Liver (tissue), 8 donors: ENCODE measurements at regions not wholly inside any gene's neighbourhood (a gene's known extent, or its start where the extent isn't known, plus 50 kb on each side); places are given as distances from the start of the nearest gene placed in this dataset.

Source experiments
- DNase-seq: peaks from one replicate; pipeline ENCODE4 v3.0.0-alpha.2; 2017; ENCODE audit warnings: low spot score
- H3K27ac ChIP-seq, 2 donors: one replicate each; pipeline ENCODE4 v1.7.0; 2013; ENCODE audit warnings: inconsistent platforms in 2 of 2, low read length in 2 of 2, control low read depth in 1 of 2, low read depth in 1 of 2, mild to moderate bottlenecking in 1 of 2
- H3K27me3 ChIP-seq, 4 donors: one replicate each; pipeline versions ENCODE4 v1.6.1 to v1.7.0; 2013; ENCODE audit warnings: low read length in 3 of 4, inconsistent platforms in 1 of 4, mild to moderate bottlenecking in 1 of 4, moderate library complexity in 1 of 4; ENCODE audit not compliant: control insufficient read depth in 4 of 4, insufficient read depth in 4 of 4
- H3K36me3 ChIP-seq, 4 donors: one replicate each; pipeline versions ENCODE4 v1.6.1 to v1.7.0; 2013; ENCODE audit warnings: low read length in 3 of 4, mild to moderate bottlenecking in 3 of 4, low read depth in 1 of 4, moderate library complexity in 1 of 4; ENCODE audit not compliant: control insufficient read depth in 4 of 4, insufficient read depth in 3 of 4
- H3K4me1 ChIP-seq, 4 donors: one replicate each; pipeline versions ENCODE4 v1.6.1 to v1.7.0; 2013; ENCODE audit warnings: low read length in 3 of 4, mild to moderate bottlenecking in 3 of 4, moderate library complexity in 1 of 4; ENCODE audit not compliant: control insufficient read depth in 4 of 4, insufficient read depth in 4 of 4
- H3K4me3 ChIP-seq, 3 donors: one replicate each; pipeline versions ENCODE4 v1.6.1 to v1.7.0; 2013; ENCODE audit warnings: low read length in 3 of 3, control low read depth in 1 of 3, low read depth in 1 of 3, mild to moderate bottlenecking in 1 of 3
- H3K9ac ChIP-seq, 2 donors: one replicate each; pipeline ENCODE4 v1.7.0; 2013; ENCODE audit warnings: low read length in 2 of 2, mild to moderate bottlenecking in 2 of 2, moderate library complexity in 2 of 2, control low read depth in 1 of 2, low read depth in 1 of 2
- H3K9me3 ChIP-seq, 4 donors: one replicate each; pipeline versions ENCODE4 v1.6.1 to v1.7.0; 2013; ENCODE audit warnings: low read length in 3 of 4; ENCODE audit not compliant: control insufficient read depth in 4 of 4
- GABPA ChIP-seq, 2 donors: IDR thresholded peaks in 1 of 2; conservative IDR thresholded peaks in 1 of 2; 2 replicates each; pipeline ENCODE4 v1.6.1; 2016; ENCODE audit warnings: antibody characterized with exemption in 2 of 2, mild to moderate bottlenecking in 1 of 2, moderate library complexity in 1 of 2
- HNF4A ChIP-seq, 2 donors: conservative IDR thresholded peaks; 2 replicates each; pipeline ENCODE4 v1.6.1; 2016; ENCODE audit warnings: antibody characterized with exemption in 2 of 2, mild to moderate bottlenecking in 2 of 2
- JUND ChIP-seq, 2 donors: IDR thresholded peaks; 2 replicates each; pipeline ENCODE4 v1.6.1; 2016; ENCODE audit warnings: antibody characterized with exemption in 2 of 2
- NR2F2 ChIP-seq: IDR thresholded peaks from 2 replicates; pipeline ENCODE4 v1.6.1; 2016; ENCODE audit warnings: antibody characterized with exemption
- RAD21 ChIP-seq, 2 donors: IDR thresholded peaks; 2 replicates each; pipeline ENCODE4 v1.6.1; 2016; ENCODE audit warnings: antibody characterized with exemption in 2 of 2, mild to moderate bottlenecking in 2 of 2
- RXRA ChIP-seq, 2 donors: IDR thresholded peaks; 2 replicates each; pipeline ENCODE4 v1.6.1; 2017 to 2018; ENCODE audit warnings: antibody characterized with exemption in 2 of 2, mild to moderate bottlenecking in 1 of 2
- TAF1 ChIP-seq: conservative IDR thresholded peaks from 2 replicates; pipeline ENCODE4 v1.6.1; 2016; ENCODE audit warnings: antibody characterized with exemption, mild to moderate bottlenecking
- WGBS: extraction: QIAGEN DNeasy Blood & Tissue Kit; methylation state at CpG from one replicate; pipeline ENCODE4 v1.1.7; 2013; 5-methylcytosine and 5-hydroxymethylcytosine counted together
- TF ChIP-seq, protein P1 (sequence below): fragments of 150-350 bp; IDR thresholded peaks from 2 replicates; pipeline ENCODE4 v1.5.1; 2017; ENCODE audit warnings: improper control_type of control experiment, low read depth, low read length; ENCODE audit not compliant: missing input control
- TF ChIP-seq, protein P2 (sequence below): IDR thresholded peaks from 2 replicates; pipeline ENCODE4 v1.6.1; 2016; ENCODE audit warnings: antibody characterized with exemption
- donor health status: healthy.
- donor health status: healthy.
- donor health status: healthy.
- donor health status: healthy.
- donor health status: healthy.

DNA sequence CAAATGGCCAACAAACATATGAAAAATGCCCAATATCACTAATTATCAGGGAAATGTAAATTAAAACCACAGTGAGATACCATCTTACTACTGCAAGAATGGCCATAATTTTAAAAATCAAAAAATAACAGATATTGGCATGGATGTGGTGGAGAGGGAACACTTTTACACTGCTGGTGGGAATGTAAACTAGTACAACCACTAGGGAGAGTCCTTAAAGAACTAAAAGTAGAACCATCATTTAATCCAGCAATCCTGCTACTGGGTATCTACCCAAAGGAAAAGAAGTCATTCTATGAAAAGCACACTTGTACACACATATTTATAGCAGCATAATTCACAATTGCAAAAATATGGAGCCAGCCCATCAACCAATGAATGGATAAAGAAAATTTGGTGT is 459.7 kb downstream of the GXYLT1 start:
- no peaks in the 10 kb centered on the region for H3K4me1 ChIP-seq
- H3K36me3 ChIP-seq = no peaks in the 10 kb centered on the region
- TF ChIP-seq RAD21 (IDR thresholded peaks at IDR 0.05) (peak in 1 of 2 donors; percentile 57), RXRA (IDR thresholded peaks at IDR 0.05) (no peak)
- TF ChIP-seq, protein P1, sequence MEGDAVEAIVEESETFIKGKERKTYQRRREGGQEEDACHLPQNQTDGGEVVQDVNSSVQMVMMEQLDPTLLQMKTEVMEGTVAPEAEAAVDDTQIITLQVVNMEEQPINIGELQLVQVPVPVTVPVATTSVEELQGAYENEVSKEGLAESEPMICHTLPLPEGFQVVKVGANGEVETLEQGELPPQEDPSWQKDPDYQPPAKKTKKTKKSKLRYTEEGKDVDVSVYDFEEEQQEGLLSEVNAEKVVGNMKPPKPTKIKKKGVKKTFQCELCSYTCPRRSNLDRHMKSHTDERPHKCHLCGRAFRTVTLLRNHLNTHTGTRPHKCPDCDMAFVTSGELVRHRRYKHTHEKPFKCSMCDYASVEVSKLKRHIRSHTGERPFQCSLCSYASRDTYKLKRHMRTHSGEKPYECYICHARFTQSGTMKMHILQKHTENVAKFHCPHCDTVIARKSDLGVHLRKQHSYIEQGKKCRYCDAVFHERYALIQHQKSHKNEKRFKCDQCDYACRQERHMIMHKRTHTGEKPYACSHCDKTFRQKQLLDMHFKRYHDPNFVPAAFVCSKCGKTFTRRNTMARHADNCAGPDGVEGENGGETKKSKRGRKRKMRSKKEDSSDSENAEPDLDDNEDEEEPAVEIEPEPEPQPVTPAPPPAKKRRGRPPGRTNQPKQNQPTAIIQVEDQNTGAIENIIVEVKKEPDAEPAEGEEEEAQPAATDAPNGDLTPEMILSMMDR = peak; percentile 14
- H3K9ac ChIP-seq = no peak overlapping the region
- no peak overlapping the region for H3K27ac ChIP-seq
- H3K27me3 ChIP-seq = peaks cover 0 to 4% (median 0%) of the 10 kb centered on the region in 4 donors
- no peak for DNase-seq
- H3K9me3 ChIP-seq = no peaks in the 10 kb centered on the region
- no peak overlapping the region for H3K4me3 ChIP-seq

DNA sequence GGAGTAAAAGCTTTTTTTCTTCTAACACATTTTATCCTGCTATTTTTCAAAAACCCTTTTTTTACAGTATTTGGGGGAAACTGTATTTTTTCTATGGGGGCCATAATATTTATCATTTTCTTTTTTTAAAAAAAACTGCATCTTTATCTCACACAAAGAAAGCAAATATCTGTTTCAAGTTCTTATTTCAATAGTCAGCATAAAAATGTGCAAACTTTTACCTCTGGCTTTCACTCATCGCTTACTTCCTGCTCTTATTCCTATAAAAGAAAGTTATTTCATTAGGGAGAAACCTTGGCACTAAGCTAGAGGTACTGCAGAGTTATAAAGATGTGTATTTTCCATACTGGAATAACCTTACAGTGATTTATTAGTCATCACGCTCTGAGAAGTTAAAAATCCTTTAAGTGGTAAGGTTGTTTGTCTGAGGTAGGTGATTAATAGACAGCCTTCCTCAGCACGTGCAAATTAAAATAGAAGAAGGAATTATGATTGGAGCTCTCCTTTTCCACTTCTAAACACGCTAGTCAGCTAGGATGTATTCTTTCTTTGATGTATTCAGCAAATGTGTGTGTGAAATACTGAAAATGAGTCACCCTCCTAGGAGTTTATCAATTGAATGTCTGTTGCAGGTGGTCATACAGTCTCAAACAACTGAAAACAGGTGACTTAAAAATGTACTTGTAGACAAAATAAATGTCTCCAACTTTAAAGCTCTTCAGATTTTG is 461.0 kb downstream of the GXYLT1 start:
- H3K9me3 ChIP-seq = no peaks in the 10 kb centered on the region
- H3K27me3 ChIP-seq = peaks cover 0 to 4% (median 0%) of the 10 kb centered on the region in 4 donors
- DNase-seq = no peak
- no peak for TF ChIP-seq GABPA (IDR thresholded peaks at IDR 0.05 in 1 of 2, conservative IDR thresholded peaks at IDR 0.05 in 1 of 2)
- TF ChIP-seq RXRA (IDR thresholded peaks at IDR 0.05) = no peak
- no peak for TF ChIP-seq JUND (IDR thresholded peaks at IDR 0.05)
- no peak for TF ChIP-seq NR2F2
- no peak overlapping the region for H3K9ac ChIP-seq
- no peaks in the 10 kb centered on the region for H3K36me3 ChIP-seq
- no peak overlapping the region for H3K27ac ChIP-seq
- no peak overlapping the region for H3K4me3 ChIP-seq
- no peaks in the 10 kb centered on the region for H3K4me1 ChIP-seq
- WGBS = 69% methylated on average over 4 of the region's 4 CpGs

DNA sequence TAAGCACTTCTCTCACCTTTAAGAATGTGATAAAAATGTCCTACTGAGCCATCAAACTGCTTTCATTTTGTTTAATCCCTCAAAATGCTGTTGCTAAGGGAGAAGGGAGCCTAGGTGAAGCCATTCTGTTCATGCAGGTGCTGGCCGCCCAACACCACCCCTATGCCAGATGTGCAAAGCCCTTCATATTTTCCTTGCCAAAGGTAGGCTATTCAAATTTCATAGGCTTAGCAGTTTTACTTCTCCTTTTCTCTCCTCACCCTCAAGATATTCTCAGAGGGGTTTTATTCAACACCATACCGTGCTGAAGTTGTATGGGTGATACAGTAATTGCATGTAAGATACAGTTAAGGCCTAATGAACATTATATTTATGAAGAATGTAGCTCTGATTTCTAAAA is 461.7 kb downstream of the GXYLT1 start:
- no peak for DNase-seq
- Histone ChIP-seq H3K27ac (no peak overlapping the region), H3K9ac (no peak overlapping the region), H3K27me3 (peaks cover 0 to 4% (median 0%) of the 10 kb centered on the region in 4 donors), H3K4me1 (no peaks in the 10 kb centered on the region), H3K9me3 (no peaks in the 10 kb centered on the region), H3K36me3 (no peaks in the 10 kb centered on the region), H3K4me3 (no peak overlapping the region)
- TF ChIP-seq HNF4A (conservative IDR thresholded peaks at IDR 0.05) (no peak), JUND (IDR thresholded peaks at IDR 0.05) (no peak), TAF1 (no peak), RXRA (IDR thresholded peaks at IDR 0.05) (no peak)
- TF ChIP-seq, protein P1 = no peak
- TF ChIP-seq, protein P2, sequence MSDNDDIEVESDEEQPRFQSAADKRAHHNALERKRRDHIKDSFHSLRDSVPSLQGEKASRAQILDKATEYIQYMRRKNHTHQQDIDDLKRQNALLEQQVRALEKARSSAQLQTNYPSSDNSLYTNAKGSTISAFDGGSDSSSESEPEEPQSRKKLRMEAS = no peak
- 92% methylated on average over 2 of the region's 2 CpGs for WGBS
